ENCODE measurements at regions not wholly inside any gene's neighbourhood (a gene's known extent, or its start where the extent isn't known, plus 50 kb on each side); places are given as distances from the start of the nearest gene placed in this dataset.

DNA sequence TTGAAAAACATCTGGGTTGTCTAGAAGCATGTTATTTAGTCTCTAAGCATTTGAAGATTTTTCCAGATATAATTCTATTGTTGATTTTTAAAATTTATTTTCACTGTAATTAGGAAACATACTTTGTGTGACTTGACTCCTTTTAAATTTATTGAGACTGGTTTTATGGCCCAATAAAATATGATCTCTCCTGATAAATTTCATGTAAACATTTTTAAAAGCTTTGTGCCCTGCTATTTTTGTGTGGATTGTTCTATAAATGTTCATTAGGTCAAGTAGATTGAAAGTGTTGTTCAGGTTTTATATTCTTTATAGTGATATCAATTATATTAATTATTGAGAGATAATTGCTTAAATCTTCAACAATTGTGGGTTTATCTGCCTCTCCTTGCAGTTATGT is 105.4 kb downstream of the RFX6 start:
- TF ChIP-seq, protein P1, sequence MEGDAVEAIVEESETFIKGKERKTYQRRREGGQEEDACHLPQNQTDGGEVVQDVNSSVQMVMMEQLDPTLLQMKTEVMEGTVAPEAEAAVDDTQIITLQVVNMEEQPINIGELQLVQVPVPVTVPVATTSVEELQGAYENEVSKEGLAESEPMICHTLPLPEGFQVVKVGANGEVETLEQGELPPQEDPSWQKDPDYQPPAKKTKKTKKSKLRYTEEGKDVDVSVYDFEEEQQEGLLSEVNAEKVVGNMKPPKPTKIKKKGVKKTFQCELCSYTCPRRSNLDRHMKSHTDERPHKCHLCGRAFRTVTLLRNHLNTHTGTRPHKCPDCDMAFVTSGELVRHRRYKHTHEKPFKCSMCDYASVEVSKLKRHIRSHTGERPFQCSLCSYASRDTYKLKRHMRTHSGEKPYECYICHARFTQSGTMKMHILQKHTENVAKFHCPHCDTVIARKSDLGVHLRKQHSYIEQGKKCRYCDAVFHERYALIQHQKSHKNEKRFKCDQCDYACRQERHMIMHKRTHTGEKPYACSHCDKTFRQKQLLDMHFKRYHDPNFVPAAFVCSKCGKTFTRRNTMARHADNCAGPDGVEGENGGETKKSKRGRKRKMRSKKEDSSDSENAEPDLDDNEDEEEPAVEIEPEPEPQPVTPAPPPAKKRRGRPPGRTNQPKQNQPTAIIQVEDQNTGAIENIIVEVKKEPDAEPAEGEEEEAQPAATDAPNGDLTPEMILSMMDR (IDR thresholded peaks at IDR 0.05; ENCODE audit: control extremely low read depth, extremely low read depth, low read depth, missing control alignments), result no peak
- POLR2A ChIA-PET, result no interaction called here
- DNase-seq (ENCODE audit: extremely low spot score), result no peak
- CTCF ChIA-PET, result interaction anchor here (2.3 kb wide), 1 partner anchor 10 kb away, joined by 5 read pairs; no protein-coding TSS in a partner anchor

DNA sequence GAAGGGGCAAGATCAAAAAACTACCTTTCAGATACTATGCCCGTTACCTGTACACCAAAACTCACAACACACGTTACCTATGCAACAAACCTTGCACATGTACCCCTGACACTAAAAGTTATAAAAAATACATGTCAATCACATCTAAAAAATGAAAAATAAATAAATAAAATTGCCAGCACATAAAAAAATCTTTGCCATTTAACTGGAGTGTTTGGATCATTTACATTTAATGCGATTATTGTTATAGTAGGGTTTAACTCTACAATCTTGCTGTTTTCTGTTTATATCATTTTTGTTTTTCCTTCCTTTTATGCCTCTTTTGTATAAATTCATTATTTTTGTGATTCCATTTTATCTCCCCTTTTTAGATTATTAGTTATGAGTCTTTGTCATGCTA is 106.3 kb downstream of the RFX6 start:
- ChIA-PET CTCF (interaction anchor here (1.0 kb wide), 1 partner anchor 14 kb away, joined by 3 read pairs; no protein-coding TSS in a partner anchor), POLR2A (no interaction called here)

DNA sequence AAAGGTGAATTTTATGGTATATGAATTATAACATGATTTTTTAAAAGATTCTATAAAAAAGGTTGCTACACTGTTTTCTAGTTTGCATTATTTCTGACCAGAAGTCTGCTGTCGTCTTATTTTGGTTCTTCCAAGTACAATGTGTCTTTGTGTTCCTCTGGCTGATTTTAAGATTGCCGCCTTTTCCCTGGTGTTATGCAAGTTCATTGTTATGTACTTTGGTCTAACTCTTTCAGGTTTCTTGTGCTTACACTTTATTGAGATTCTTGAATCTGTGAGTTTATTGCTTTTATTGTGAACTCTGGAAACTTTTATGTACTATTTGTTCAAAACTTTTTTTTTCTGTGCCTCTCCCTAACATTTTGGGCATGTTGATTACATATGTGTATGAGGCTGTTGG is 109.8 kb downstream of the RFX6 start:
- TF ChIP-seq, protein P1 (IDR thresholded peaks at IDR 0.05; ENCODE audit: control extremely low read depth, extremely low read depth, low read depth, missing control alignments), result no peak
- POLR2A ChIA-PET, result no interaction called here
- CTCF ChIA-PET, result interaction anchor here (1.3 kb wide), 1 partner anchor 15 kb away, joined by 3 read pairs; no protein-coding TSS in a partner anchor
- DNase-seq (ENCODE audit: extremely low spot score), result no peak

More for the DNA sequence above, 106.3 kb downstream of the RFX6 start:
- TF ChIP-seq, protein P1 (IDR thresholded peaks at IDR 0.05; ENCODE audit: control extremely low read depth, extremely low read depth, low read depth, missing control alignments), result no peak
- no peak for DNase-seq (ENCODE audit: extremely low spot score)

DNA sequence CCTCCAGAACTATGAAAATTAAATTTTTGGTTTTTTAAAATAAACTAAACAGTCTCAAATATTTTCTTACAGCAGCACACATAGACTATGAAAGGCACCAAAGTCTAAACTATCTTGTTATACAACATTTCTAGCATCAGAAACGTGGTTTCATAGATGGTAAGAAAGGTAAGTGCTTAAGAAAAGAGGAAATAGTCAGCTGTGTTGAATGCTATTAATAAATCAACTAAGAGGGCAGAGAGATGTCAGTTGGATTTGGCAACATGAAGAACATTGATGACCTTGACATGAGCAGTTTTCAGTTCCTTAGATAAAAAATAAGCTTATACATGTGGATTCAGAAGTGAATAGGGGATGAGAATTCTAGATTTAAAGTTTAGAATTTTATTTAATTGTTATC is 113.6 kb downstream of the RFX6 start:
- CTCF ChIA-PET, result no interaction called here
- no peak for DNase-seq (ENCODE audit: extremely low spot score)
- TF ChIP-seq, protein P1 (IDR thresholded peaks at IDR 0.05; ENCODE audit: control extremely low read depth, extremely low read depth, low read depth, missing control alignments), result no peak
- POLR2A ChIA-PET, result no interaction called here

DNA sequence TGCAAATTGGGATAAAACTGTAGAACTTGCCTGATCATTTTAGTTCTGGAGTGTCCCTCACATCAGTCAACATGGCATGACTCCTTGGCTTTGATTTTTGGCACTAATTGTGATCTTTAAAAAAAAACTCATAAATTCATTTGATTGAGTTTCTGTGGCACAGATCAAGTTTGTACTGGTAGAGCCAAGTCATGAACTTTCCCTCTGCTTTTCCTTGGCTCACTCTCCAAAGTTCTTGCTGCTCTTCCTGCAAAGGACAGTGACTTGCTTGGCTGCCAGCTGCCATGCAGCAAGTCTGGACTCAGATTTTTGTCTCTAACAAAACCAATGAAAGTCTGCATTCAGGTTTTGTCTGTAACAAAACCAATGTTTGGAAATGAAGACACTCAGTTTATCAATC is 115.5 kb downstream of the RFX6 start:
- DNase-seq (ENCODE audit: extremely low spot score), result no peak
- ChIA-PET CTCF (no interaction called here), POLR2A (no interaction called here)
- TF ChIP-seq, protein P1 (IDR thresholded peaks at IDR 0.05; ENCODE audit: control extremely low read depth, extremely low read depth, low read depth, missing control alignments), result no peak

DNA sequence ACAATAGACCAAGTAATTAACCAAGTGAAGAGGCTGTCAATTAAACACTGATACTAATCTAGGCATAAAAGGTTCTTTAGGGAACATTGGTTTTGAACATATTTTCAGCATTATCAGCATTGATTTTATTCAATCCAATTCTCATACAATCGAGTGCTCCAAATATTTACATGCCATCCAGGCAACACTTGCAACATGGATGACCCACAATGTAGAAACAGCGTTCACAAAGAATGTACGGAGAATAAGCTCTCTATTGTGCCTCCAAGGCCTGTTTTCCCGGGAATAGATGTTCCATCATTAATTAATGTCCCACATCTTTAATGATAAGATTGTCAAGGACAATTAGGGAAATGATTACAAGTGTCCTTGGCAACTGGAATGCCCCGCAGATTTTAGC is 117.4 kb downstream of the RFX6 start:
- POLR2A ChIA-PET, result no interaction called here
- TF ChIP-seq, protein P1 (IDR thresholded peaks at IDR 0.05; ENCODE audit: control extremely low read depth, extremely low read depth, low read depth, missing control alignments), result no peak
- no peak for DNase-seq (ENCODE audit: extremely low spot score)
- CTCF ChIA-PET, result interaction anchor here (1.3 kb wide), 1 partner anchor 14 kb away, joined by 3 read pairs; no protein-coding TSS in a partner anchor

DNA sequence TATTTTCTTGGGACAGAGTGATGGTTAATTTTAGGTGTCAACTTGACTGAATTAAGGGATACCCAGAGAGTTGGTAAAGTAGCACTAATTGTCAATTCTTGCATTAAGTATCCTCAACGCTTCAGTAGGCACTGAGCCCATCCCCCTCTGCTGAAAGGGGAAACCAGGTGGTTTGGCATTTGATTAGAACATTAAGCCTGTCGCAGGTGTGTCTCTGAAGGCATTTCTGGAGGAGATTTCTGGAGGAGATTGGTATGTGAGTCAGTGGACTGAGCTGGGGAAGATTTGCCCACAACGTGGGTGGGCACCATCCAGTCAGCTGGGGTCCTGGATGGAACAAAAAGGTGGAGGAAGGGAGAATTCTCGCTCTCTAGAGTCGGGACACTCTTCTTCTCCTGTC is 119.8 kb downstream of the RFX6 start:
- TF ChIP-seq, protein P1 (IDR thresholded peaks at IDR 0.05; ENCODE audit: control extremely low read depth, extremely low read depth, low read depth, missing control alignments), result no peak
- POLR2A ChIA-PET, result no interaction called here
- no peak for DNase-seq (ENCODE audit: extremely low spot score)
- CTCF ChIA-PET, result no interaction called here

Measured in GM10248 (cell line).